ENCODE measurements at regions not wholly inside any gene's neighbourhood (a gene's known extent, or its start where the extent isn't known, plus 50 kb on each side); places are given as distances from the start of the nearest gene placed in this dataset.

DNA sequence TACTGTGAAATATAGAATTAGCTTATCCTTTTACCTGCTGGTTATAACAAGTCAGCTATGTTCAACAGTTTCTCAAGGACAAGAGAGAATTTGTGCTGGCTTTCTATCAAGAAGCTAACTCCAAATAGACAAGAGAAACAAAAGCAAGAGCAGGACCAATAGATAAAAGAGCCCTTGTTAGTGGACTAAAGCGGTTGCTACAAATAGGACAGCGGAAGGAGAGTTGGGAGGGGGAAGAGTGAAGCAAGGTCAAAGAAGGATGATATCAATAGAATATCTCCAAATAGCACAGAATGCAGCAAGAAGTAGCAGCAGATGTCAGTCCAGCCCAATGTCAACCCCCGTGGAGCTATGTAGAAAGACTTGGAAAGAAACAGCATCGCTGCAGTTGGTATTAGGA, 53.0 kb upstream of the AKT3 start:
- no peaks in the 10 kb centered on the region for H3K36me3 ChIP-seq (ENCODE audit: control insufficient read depth in 2 of 2, insufficient read depth in 2 of 2, low read length in 1 of 2)
- ChIA-PET SMC1A (ENCODE audit: uncharacterized antibody, unreplicated experiment) (interaction anchor here (1.7 kb wide), 1 partner anchor 10 kb away, joined by 3 read pairs; no protein-coding TSS in a partner anchor), CTCF (no interaction called here), RAD21 (ENCODE audit: unreplicated experiment) (no interaction called here), POLR2A (no interaction called here)
- no peak overlapping the region for H3K27ac ChIP-seq (ENCODE audit: control insufficient read depth, insufficient read depth)
- H2AFZ ChIP-seq (ENCODE audit: control insufficient read depth, low read depth, low read length), result no peak overlapping the region
- BruUV-seq (replicated peaks), result no TSS peak
- H3K9me3 ChIP-seq (replicated peaks; ENCODE audit: control insufficient read depth, insufficient read depth, low read length), result no peaks in the 10 kb centered on the region
- FAIRE-seq, result no peak
- H3K79me2 ChIP-seq (ENCODE audit: control insufficient read depth, insufficient read depth, low read length), result no peaks in the 10 kb centered on the region
- intact Hi-C loops (cut with micrococcal nuclease; ENCODE audit: unreplicated experiment), result no loop called here
- H4K20me1 ChIP-seq (ENCODE audit: control insufficient read depth, insufficient read depth), result no peaks in the 10 kb centered on the region
- 32% methylated on average over 4 of the region's 4 CpGs for WGBS (ENCODE audit: insufficient coverage, insufficient replicate concordance, low lambda C conversion rate, missing lambda C conversion rate)
- in situ Hi-C loops (cut with MboI), result no loop called here
- H3K9ac ChIP-seq (ENCODE audit: control insufficient read depth, insufficient read depth, low read length), result no peak overlapping the region
- no peak for DNase-seq (ENCODE audit: low read depth, low spot score)
- no peaks in the 10 kb centered on the region for H3K4me1 ChIP-seq (ENCODE audit: control insufficient read depth, insufficient read depth, low read length)
- no peak overlapping the region for H3K4me2 ChIP-seq (ENCODE audit: control insufficient read depth, insufficient read depth)
- H3K27me3 ChIP-seq (replicated peaks in 1 of 2; ENCODE audit: control insufficient read depth in 2 of 2, insufficient read depth in 2 of 2, low read length in 1 of 2), result no peaks in the 10 kb centered on the region; a peak in 2 of 4 replicates
- no peak for TF ChIP-seq STAT1 (conservative IDR thresholded peaks at IDR 0.05)
- TF ChIP-seq RB1 (IDR thresholded peaks at IDR 0.05; ENCODE audit: borderline replicate concordance), result no peak
- no peak for TF ChIP-seq YBX1 (IDR thresholded peaks at IDR 0.05)
- no peak for TF ChIP-seq POLR2A (IDR thresholded peaks at IDR 0.05; ENCODE audit: low read depth, low read length)
- TF ChIP-seq KLF5 (IDR thresholded peaks at IDR 0.05; ENCODE audit: partially characterized antibody), result no peak
- TF ChIP-seq, protein P1, sequence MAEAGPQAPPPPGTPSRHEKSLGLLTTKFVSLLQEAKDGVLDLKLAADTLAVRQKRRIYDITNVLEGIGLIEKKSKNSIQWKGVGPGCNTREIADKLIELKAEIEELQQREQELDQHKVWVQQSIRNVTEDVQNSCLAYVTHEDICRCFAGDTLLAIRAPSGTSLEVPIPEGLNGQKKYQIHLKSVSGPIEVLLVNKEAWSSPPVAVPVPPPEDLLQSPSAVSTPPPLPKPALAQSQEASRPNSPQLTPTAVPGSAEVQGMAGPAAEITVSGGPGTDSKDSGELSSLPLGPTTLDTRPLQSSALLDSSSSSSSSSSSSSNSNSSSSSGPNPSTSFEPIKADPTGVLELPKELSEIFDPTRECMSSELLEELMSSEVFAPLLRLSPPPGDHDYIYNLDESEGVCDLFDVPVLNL (IDR thresholded peaks at IDR 0.05; ENCODE audit: low read depth, low read length), result no peak
- TF ChIP-seq LARP7 (IDR thresholded peaks at IDR 0.05), result no peak
- no peak for TF ChIP-seq CBFB (IDR thresholded peaks at IDR 0.05; ENCODE audit: low read depth)
- TF ChIP-seq, protein P2, sequence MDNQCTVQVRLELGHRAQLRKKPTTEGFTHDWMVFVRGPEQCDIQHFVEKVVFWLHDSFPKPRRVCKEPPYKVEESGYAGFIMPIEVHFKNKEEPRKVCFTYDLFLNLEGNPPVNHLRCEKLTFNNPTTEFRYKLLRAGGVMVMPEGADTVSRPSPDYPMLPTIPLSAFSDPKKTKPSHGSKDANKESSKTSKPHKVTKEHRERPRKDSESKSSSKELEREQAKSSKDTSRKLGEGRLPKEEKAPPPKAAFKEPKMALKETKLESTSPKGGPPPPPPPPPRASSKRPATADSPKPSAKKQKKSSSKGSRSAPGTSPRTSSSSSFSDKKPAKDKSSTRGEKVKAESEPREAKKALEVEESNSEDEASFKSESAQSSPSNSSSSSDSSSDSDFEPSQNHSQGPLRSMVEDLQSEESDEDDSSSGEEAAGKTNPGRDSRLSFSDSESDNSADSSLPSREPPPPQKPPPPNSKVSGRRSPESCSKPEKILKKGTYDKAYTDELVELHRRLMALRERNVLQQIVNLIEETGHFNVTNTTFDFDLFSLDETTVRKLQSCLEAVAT (IDR thresholded peaks at IDR 0.05), result no peak
- TF ChIP-seq NFIC (IDR thresholded peaks at IDR 0.05; ENCODE audit: low read depth, low read length), result no peak
- no peak for TF ChIP-seq IKZF2 (IDR thresholded peaks at IDR 0.05)
- TF ChIP-seq, protein P3, sequence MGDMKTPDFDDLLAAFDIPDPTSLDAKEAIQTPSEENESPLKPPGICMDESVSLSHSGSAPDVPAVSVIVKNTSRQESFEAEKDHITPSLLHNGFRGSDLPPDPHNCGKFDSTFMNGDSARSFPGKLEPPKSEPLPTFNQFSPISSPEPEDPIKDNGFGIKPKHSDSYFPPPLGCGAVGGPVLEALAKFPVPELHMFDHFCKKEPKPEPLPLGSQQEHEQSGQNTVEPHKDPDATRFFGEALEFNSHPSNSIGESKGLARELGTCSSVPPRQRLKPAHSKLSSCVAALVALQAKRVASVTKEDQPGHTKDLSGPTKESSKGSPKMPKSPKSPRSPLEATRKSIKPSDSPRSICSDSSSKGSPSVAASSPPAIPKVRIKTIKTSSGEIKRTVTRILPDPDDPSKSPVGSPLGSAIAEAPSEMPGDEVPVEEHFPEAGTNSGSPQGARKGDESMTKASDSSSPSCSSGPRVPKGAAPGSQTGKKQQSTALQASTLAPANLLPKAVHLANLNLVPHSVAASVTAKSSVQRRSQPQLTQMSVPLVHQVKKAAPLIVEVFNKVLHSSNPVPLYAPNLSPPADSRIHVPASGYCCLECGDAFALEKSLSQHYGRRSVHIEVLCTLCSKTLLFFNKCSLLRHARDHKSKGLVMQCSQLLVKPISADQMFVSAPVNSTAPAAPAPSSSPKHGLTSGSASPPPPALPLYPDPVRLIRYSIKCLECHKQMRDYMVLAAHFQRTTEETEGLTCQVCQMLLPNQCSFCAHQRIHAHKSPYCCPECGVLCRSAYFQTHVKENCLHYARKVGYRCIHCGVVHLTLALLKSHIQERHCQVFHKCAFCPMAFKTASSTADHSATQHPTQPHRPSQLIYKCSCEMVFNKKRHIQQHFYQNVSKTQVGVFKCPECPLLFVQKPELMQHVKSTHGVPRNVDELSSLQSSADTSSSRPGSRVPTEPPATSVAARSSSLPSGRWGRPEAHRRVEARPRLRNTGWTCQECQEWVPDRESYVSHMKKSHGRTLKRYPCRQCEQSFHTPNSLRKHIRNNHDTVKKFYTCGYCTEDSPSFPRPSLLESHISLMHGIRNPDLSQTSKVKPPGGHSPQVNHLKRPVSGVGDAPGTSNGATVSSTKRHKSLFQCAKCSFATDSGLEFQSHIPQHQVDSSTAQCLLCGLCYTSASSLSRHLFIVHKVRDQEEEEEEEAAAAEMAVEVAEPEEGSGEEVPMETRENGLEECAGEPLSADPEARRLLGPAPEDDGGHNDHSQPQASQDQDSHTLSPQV (IDR thresholded peaks at IDR 0.05), result no peak
- TF ChIP-seq NBN (IDR thresholded peaks at IDR 0.05), result no peak
- no peak for TF ChIP-seq FOS (IDR thresholded peaks at IDR 0.05; ENCODE audit: borderline replicate concordance, extremely low read depth, insufficient read length)
- no peak for TF ChIP-seq PBX3 (IDR thresholded peaks at IDR 0.05; ENCODE audit: insufficient replicate concordance, low read depth, low read length)
- TF ChIP-seq, protein P4, sequence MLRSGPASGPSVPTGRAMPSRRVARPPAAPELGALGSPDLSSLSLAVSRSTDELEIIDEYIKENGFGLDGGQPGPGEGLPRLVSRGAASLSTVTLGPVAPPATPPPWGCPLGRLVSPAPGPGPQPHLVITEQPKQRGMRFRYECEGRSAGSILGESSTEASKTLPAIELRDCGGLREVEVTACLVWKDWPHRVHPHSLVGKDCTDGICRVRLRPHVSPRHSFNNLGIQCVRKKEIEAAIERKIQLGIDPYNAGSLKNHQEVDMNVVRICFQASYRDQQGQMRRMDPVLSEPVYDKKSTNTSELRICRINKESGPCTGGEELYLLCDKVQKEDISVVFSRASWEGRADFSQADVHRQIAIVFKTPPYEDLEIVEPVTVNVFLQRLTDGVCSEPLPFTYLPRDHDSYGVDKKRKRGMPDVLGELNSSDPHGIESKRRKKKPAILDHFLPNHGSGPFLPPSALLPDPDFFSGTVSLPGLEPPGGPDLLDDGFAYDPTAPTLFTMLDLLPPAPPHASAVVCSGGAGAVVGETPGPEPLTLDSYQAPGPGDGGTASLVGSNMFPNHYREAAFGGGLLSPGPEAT (IDR thresholded peaks at IDR 0.05; ENCODE audit: low read depth), result no peak
- no peak overlapping the region for H3K4me3 ChIP-seq
- no peak for ATAC-seq
